ENCODE measurements at regions not wholly inside any gene's neighbourhood (a gene's known extent, or its start where the extent isn't known, plus 50 kb on each side); places are given as distances from the start of the nearest gene placed in this dataset.

DNA sequence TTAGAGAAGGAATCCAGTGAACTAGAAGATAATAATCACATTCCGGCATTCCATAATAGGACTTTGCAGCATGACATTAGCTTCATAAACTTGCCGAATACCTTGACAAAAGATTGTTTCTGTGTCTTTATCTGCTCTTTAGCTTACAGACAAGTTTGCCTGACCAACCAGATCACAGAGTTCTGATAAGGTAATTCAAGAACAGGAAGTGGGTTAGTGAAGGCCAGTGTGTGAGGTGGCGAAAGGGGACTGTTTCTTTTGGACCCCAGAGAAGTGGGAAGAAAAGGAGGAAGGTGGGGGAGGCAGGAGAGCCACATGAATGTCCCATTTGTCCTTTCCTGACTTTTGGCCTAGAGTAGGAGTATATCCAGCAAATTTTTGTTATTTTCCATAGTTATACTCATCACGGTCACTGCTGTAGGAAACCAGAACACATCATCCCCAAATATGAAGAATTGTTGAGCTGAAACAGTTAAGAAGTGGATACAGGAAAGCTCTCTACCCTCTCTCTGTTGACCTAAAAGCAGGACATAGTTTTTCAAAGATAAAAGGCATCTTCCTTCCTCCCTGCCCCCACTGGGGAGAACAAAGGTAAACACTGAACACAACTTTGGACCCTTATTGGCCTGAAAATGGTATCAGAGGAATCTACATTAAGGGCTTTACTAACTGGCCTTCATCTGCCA is 72.4 kb upstream of the TNFAIP3 start:
- H3F3A ChIP-seq (replicated peaks; ENCODE audit: insufficient read depth), result no peaks in the 10 kb centered on the region
- no peak overlapping the region for H2AFZ ChIP-seq (ENCODE audit: low read depth)
- no peaks in the 10 kb centered on the region for H3K9me3 ChIP-seq
- no peaks in the 10 kb centered on the region for H3K36me3 ChIP-seq (replicated peaks in 1 of 2; ENCODE audit: control insufficient read depth in 1 of 2, insufficient read depth in 2 of 2, low read length in 1 of 2)
- H3K9ac ChIP-seq, result no peak overlapping the region
- H3K4me2 ChIP-seq, result no peak overlapping the region
- no peak for DNase-seq
- H3K27ac ChIP-seq (ENCODE audit: low read depth in 2 of 2, low read length in 1 of 2), result no peak overlapping the region
- H3K27me3 ChIP-seq (ENCODE audit: insufficient read depth), result no peaks in the 10 kb centered on the region
- H4K20me1 ChIP-seq (ENCODE audit: insufficient read depth), result no peaks in the 10 kb centered on the region
- WGBS (ENCODE audit: low lambda C conversion rate), result 29% methylated on average over 4 of the region's 4 CpGs
- ChIA-PET CTCF (interaction anchor here (0.6 to 0.9 kb wide), 2 partner anchors 25 to 154 kb away, joined by 3 read pairs; no protein-coding TSS in a partner anchor), POLR2A (no interaction called here)
- no peaks in the 10 kb centered on the region for H3K4me1 ChIP-seq (ENCODE audit: control insufficient read depth in 1 of 2, insufficient read depth in 2 of 2, low read depth in 1 of 2, low read length in 1 of 2)
- H3K4me3 ChIP-seq (ENCODE audit: low read depth in 2 of 2, low read length in 1 of 2), result no peak overlapping the region
- H3K79me2 ChIP-seq (ENCODE audit: insufficient read depth), result no peaks in the 10 kb centered on the region
- TF ChIP-seq, protein P1, sequence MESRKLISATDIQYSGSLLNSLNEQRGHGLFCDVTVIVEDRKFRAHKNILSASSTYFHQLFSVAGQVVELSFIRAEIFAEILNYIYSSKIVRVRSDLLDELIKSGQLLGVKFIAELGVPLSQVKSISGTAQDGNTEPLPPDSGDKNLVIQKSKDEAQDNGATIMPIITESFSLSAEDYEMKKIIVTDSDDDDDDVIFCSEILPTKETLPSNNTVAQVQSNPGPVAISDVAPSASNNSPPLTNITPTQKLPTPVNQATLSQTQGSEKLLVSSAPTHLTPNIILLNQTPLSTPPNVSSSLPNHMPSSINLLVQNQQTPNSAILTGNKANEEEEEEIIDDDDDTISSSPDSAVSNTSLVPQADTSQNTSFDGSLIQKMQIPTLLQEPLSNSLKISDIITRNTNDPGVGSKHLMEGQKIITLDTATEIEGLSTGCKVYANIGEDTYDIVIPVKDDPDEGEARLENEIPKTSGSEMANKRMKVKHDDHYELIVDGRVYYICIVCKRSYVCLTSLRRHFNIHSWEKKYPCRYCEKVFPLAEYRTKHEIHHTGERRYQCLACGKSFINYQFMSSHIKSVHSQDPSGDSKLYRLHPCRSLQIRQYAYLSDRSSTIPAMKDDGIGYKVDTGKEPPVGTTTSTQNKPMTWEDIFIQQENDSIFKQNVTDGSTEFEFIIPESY (IDR thresholded peaks at IDR 0.05; ENCODE audit: borderline replicate concordance, low read depth), result no peak
- TF ChIP-seq POLR2AphosphoS5 (IDR thresholded peaks at IDR 0.05; ENCODE audit: low read depth, low read length) (no peak), YY1 (IDR thresholded peaks at IDR 0.05; ENCODE audit: low read depth) (no peak)
- TF ChIP-seq, protein P2, sequence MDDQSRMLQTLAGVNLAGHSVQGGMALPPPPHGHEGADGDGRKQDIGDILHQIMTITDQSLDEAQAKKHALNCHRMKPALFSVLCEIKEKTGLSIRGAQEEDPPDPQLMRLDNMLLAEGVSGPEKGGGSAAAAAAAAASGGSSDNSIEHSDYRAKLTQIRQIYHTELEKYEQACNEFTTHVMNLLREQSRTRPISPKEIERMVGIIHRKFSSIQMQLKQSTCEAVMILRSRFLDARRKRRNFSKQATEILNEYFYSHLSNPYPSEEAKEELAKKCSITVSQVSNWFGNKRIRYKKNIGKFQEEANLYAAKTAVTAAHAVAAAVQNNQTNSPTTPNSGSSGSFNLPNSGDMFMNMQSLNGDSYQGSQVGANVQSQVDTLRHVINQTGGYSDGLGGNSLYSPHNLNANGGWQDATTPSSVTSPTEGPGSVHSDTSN (IDR thresholded peaks at IDR 0.05), result no peak
- TF ChIP-seq, protein P3, sequence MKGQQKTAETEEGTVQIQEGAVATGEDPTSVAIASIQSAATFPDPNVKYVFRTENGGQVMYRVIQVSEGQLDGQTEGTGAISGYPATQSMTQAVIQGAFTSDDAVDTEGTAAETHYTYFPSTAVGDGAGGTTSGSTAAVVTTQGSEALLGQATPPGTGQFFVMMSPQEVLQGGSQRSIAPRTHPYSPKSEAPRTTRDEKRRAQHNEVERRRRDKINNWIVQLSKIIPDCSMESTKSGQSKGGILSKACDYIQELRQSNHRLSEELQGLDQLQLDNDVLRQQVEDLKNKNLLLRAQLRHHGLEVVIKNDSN (IDR thresholded peaks at IDR 0.05; ENCODE audit: borderline replicate concordance, low read depth), result no peak
- no peaks in the 10 kb centered on the region for H3K9me2 ChIP-seq

DNA sequence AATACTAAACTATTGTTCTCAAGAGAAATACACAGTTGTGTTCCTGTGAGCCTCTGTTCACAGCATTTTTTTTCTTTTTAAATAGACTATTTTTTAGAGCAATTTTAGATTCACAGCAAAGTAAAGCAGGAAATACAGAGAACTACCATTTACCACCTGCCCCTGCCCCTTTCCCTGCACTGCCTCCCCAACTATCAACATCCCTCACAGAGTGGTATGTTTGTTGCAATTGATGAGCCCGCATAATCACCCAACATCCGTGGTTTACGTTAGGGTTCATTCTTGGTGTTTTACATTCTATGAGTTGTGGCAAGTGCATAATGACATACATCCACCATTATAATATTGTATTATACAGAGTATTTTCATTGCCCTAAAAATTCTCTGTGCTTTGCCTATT is 71.6 kb upstream of the TNFAIP3 start:
- Histone ChIP-seq H3K4me2 (no peak overlapping the region), H3K27me3 (ENCODE audit: insufficient read depth) (no peaks in the 10 kb centered on the region), H3K4me1 (ENCODE audit: control insufficient read depth in 1 of 2, insufficient read depth in 2 of 2, low read depth in 1 of 2, low read length in 1 of 2) (no peaks in the 10 kb centered on the region), H3K4me3 (ENCODE audit: low read depth in 2 of 2, low read length in 1 of 2) (no peak overlapping the region), H3K36me3 (replicated peaks in 1 of 2; ENCODE audit: control insufficient read depth in 1 of 2, insufficient read depth in 2 of 2, low read length in 1 of 2) (no peaks in the 10 kb centered on the region), H3F3A (replicated peaks; ENCODE audit: insufficient read depth) (no peaks in the 10 kb centered on the region), H3K27ac (ENCODE audit: low read depth in 2 of 2, low read length in 1 of 2) (no peak overlapping the region), H4K20me1 (ENCODE audit: insufficient read depth) (no peaks in the 10 kb centered on the region), H3K9me3 (no peaks in the 10 kb centered on the region), H2AFZ (ENCODE audit: low read depth) (no peak overlapping the region), H3K9ac (no peak overlapping the region), H3K9me2 (no peaks in the 10 kb centered on the region), H3K79me2 (ENCODE audit: insufficient read depth) (no peaks in the 10 kb centered on the region)
- POLR2A ChIA-PET, result no interaction called here
- no peak for DNase-seq
- CTCF ChIA-PET, result no interaction called here
- 58% methylated on average over 3 of the region's 3 CpGs for WGBS (ENCODE audit: low lambda C conversion rate)
- no peak for TF ChIP-seq EZH2phosphoT487 (IDR thresholded peaks at IDR 0.05; ENCODE audit: borderline replicate concordance, low read depth)
- TF ChIP-seq MEF2A (IDR thresholded peaks at IDR 0.05; ENCODE audit: borderline replicate concordance, low read depth), result no peak
- no peak for TF ChIP-seq RFX5 (IDR thresholded peaks at IDR 0.05; ENCODE audit: low read length)
- TF ChIP-seq, protein P2 (IDR thresholded peaks at IDR 0.05), result no peak
- TF ChIP-seq, protein P4, sequence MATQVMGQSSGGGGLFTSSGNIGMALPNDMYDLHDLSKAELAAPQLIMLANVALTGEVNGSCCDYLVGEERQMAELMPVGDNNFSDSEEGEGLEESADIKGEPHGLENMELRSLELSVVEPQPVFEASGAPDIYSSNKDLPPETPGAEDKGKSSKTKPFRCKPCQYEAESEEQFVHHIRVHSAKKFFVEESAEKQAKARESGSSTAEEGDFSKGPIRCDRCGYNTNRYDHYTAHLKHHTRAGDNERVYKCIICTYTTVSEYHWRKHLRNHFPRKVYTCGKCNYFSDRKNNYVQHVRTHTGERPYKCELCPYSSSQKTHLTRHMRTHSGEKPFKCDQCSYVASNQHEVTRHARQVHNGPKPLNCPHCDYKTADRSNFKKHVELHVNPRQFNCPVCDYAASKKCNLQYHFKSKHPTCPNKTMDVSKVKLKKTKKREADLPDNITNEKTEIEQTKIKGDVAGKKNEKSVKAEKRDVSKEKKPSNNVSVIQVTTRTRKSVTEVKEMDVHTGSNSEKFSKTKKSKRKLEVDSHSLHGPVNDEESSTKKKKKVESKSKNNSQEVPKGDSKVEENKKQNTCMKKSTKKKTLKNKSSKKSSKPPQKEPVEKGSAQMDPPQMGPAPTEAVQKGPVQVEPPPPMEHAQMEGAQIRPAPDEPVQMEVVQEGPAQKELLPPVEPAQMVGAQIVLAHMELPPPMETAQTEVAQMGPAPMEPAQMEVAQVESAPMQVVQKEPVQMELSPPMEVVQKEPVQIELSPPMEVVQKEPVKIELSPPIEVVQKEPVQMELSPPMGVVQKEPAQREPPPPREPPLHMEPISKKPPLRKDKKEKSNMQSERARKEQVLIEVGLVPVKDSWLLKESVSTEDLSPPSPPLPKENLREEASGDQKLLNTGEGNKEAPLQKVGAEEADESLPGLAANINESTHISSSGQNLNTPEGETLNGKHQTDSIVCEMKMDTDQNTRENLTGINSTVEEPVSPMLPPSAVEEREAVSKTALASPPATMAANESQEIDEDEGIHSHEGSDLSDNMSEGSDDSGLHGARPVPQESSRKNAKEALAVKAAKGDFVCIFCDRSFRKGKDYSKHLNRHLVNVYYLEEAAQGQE (IDR thresholded peaks at IDR 0.05; ENCODE audit: low read depth, low read length), result no peak
- no peak for TF ChIP-seq CHD2 (IDR thresholded peaks at IDR 0.05; ENCODE audit: low read length, partially characterized antibody)
- TF ChIP-seq, protein P5, sequence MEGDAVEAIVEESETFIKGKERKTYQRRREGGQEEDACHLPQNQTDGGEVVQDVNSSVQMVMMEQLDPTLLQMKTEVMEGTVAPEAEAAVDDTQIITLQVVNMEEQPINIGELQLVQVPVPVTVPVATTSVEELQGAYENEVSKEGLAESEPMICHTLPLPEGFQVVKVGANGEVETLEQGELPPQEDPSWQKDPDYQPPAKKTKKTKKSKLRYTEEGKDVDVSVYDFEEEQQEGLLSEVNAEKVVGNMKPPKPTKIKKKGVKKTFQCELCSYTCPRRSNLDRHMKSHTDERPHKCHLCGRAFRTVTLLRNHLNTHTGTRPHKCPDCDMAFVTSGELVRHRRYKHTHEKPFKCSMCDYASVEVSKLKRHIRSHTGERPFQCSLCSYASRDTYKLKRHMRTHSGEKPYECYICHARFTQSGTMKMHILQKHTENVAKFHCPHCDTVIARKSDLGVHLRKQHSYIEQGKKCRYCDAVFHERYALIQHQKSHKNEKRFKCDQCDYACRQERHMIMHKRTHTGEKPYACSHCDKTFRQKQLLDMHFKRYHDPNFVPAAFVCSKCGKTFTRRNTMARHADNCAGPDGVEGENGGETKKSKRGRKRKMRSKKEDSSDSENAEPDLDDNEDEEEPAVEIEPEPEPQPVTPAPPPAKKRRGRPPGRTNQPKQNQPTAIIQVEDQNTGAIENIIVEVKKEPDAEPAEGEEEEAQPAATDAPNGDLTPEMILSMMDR (IDR thresholded peaks at IDR 0.05), result no peak
- TF ChIP-seq, protein P1 (IDR thresholded peaks at IDR 0.05; ENCODE audit: borderline replicate concordance, low read depth), result no peak
- TF ChIP-seq TCF12 (IDR thresholded peaks at IDR 0.05), result no peak

Measured in SK-N-SH (cell line).